ENCODE measurements at regions not wholly inside any gene's neighbourhood (a gene's known extent, or its start where the extent isn't known, plus 50 kb on each side); places are given as distances from the start of the nearest gene placed in this dataset.

- TF ChIP-seq POLR2A (IDR thresholded peaks at IDR 0.05; ENCODE audit: low read depth, low read length) (no peak), TAF1 (IDR thresholded peaks at IDR 0.05; ENCODE audit: low read depth, low read length) (no peak), POLR2AphosphoS5 (IDR thresholded peaks at IDR 0.05; ENCODE audit: low read depth, low read length) (no peak), SPI1 (IDR thresholded peaks at IDR 0.05; ENCODE audit: low read depth, low read length) (no peak)
Observed at GRCh38 chr6:56357616-56358373, 110.4 kb upstream of the COL21A1 start.

Measured in GM12891 (cell line).